ENCODE measurements at regions not wholly inside any gene's neighbourhood (a gene's known extent, or its start where the extent isn't known, plus 50 kb on each side); places are given as distances from the start of the nearest gene placed in this dataset.

- no peaks in the 10 kb centered on the region for H3K27me3 ChIP-seq (ENCODE audit: insufficient read depth, poor library complexity, severe bottlenecking)
- no peak for DNase-seq (ENCODE audit: low read depth in 1 of 2, low spot score in 1 of 2)
- H3K27ac ChIP-seq (replicated peaks) = no peak overlapping the region
- H3K4me3 ChIP-seq (replicated peaks; ENCODE audit: insufficient read depth, low read length) = no peak overlapping the region
- no peak for TF ChIP-seq CTCF (IDR thresholded peaks at IDR 0.05; ENCODE audit: insufficient read depth, low read length)
- TF ChIP-seq SPI1 (IDR thresholded peaks at IDR 0.05; ENCODE audit: borderline replicate concordance, low read depth) = no peak
- TF ChIP-seq POLR2AphosphoS5 (IDR thresholded peaks at IDR 0.05; ENCODE audit: low read depth) = no peak
- no peak for TF ChIP-seq GABPA (IDR thresholded peaks at IDR 0.05; ENCODE audit: low read depth)
- TF ChIP-seq REST (IDR thresholded peaks at IDR 0.05; ENCODE audit: insufficient replicate concordance, low read depth) = no peak
These were observed 130.8 kb upstream of the TBL1X start for GRCh38 chrX:9333873-9334560.

GRCh38 chrX:9335251-9335650 is 129.6 kb upstream of the TBL1X start:
- Histone ChIP-seq H3K27ac (replicated peaks) (no peak overlapping the region), H3K27me3 (ENCODE audit: insufficient read depth, poor library complexity, severe bottlenecking) (no peaks in the 10 kb centered on the region), H3K4me3 (replicated peaks; ENCODE audit: insufficient read depth, low read length) (no peak overlapping the region)
- no peak for TF ChIP-seq CTCF (IDR thresholded peaks at IDR 0.05; ENCODE audit: insufficient read depth, low read length)
- TF ChIP-seq REST (IDR thresholded peaks at IDR 0.05; ENCODE audit: insufficient replicate concordance, low read depth) = no peak
- no peak for TF ChIP-seq SPI1 (IDR thresholded peaks at IDR 0.05; ENCODE audit: borderline replicate concordance, low read depth)
- TF ChIP-seq POLR2AphosphoS5 (IDR thresholded peaks at IDR 0.05; ENCODE audit: low read depth) = no peak
- no peak for TF ChIP-seq GABPA (IDR thresholded peaks at IDR 0.05; ENCODE audit: low read depth)
- DNase-seq (ENCODE audit: low read depth in 1 of 2, low spot score in 1 of 2) = no peak

GRCh38 chrX:9336456-9336855 is 128.4 kb upstream of the TBL1X start:
- TF ChIP-seq GABPA (IDR thresholded peaks at IDR 0.05; ENCODE audit: low read depth) (no peak), SPI1 (IDR thresholded peaks at IDR 0.05; ENCODE audit: borderline replicate concordance, low read depth) (no peak), CTCF (IDR thresholded peaks at IDR 0.05; ENCODE audit: insufficient read depth, low read length) (no peak), POLR2AphosphoS5 (IDR thresholded peaks at IDR 0.05; ENCODE audit: low read depth) (no peak), REST (IDR thresholded peaks at IDR 0.05; ENCODE audit: insufficient replicate concordance, low read depth) (no peak)
- DNase-seq (ENCODE audit: low read depth in 1 of 2, low spot score in 1 of 2) = no peak
- Histone ChIP-seq H3K27me3 (ENCODE audit: insufficient read depth, poor library complexity, severe bottlenecking) (no peaks in the 10 kb centered on the region), H3K4me3 (replicated peaks; ENCODE audit: insufficient read depth, low read length) (no peak overlapping the region), H3K27ac (replicated peaks) (no peak overlapping the region)
